Right atrium auricular region (tissue), 2 donors: ENCODE measurements at regions not wholly inside any gene's neighbourhood (a gene's known extent, or its start where the extent isn't known, plus 50 kb on each side); places are given as distances from the start of the nearest gene placed in this dataset.

Source experiments
- DNase-seq: peaks from one replicate; pipeline ENCODE4 v3.0.0-alpha.2; 2019; ENCODE audit warnings: low spot score
- H3K27ac ChIP-seq, 2 donors: fragments of 200-600 bp; sonication (generic); 1 replicate in 1 of 2; 2 replicates in 1 of 2; pipeline ENCODE4 v1.5.1; 2016 to 2019
- H3K27me3 ChIP-seq, 2 donors: fragments of 200-600 bp; sonication (generic); one replicate each; pipeline versions ENCODE4 v1.5.1 to v1.6.0; 2017 to 2019
- H3K36me3 ChIP-seq: fragments of 200-600 bp; sonication (generic); one replicate; pipeline ENCODE4 v1.5.1; 2016
- H3K4me1 ChIP-seq, 2 donors: fragments of 200-600 bp; sonication (generic); one replicate each; pipeline versions ENCODE4 v1.5.1 to v1.6.0; 2017 to 2019
- H3K4me3 ChIP-seq, 2 donors: fragments of 200-600 bp; sonication (generic); 1 replicate in 1 of 2; 2 replicates in 1 of 2; pipeline ENCODE4 v1.5.1; 2017 to 2019; ENCODE audit warnings: mild to moderate bottlenecking in 1 of 2, moderate library complexity in 1 of 2
- H3K9me3 ChIP-seq, 2 donors: fragments of 200-600 bp; sonication (generic); one replicate each; pipeline ENCODE4 v1.5.1; 2019
- CTCF ChIP-seq, 2 donors: fragments of 200-600 bp; sonication (generic); IDR thresholded peaks; one replicate each; pipeline ENCODE4 v1.5.1; 2019; ENCODE audit warnings: antibody characterized with exemption in 2 of 2

GRCh38 chr7:13651167-13651566, 338.3 kb downstream of the ETV1 start:
- H3K27me3 ChIP-seq: no peaks in the 10 kb centered on the region

GRCh38 chr7:13656330-13656729, 333.1 kb downstream of the ETV1 start:
- Histone ChIP-seq H3K9me3 (no peaks in the 10 kb centered on the region), H3K4me3 (no peak overlapping the region), H3K36me3 (no peaks in the 10 kb centered on the region), H3K27ac (no peak overlapping the region), H3K4me1 (no peaks in the 10 kb centered on the region), H3K27me3 (no peaks in the 10 kb centered on the region)
- no peak for DNase-seq
- TF ChIP-seq CTCF (IDR thresholded peaks at IDR 0.05): no peak

More at GRCh38 chr7:13651167-13651566, 338.3 kb downstream of the ETV1 start:
- H3K9me3 ChIP-seq: no peaks in the 10 kb centered on the region
- H3K27ac ChIP-seq: no peak overlapping the region
- no peak overlapping the region for H3K4me3 ChIP-seq
- H3K36me3 ChIP-seq: no peaks in the 10 kb centered on the region
- no peak for TF ChIP-seq CTCF (IDR thresholded peaks at IDR 0.05)
- no peaks in the 10 kb centered on the region for H3K4me1 ChIP-seq
- no peak for DNase-seq

- Histone ChIP-seq H3K27me3 (no peaks in the 10 kb centered on the region), H3K27ac (no peak overlapping the region), H3K36me3 (no peaks in the 10 kb centered on the region), H3K4me3 (no peak overlapping the region), H3K9me3 (no peaks in the 10 kb centered on the region), H3K4me1 (no peaks in the 10 kb centered on the region)
- no peak for DNase-seq
- no peak for TF ChIP-seq CTCF (IDR thresholded peaks at IDR 0.05)
Measured at GRCh38 chr7:13673290-13673689, 316.2 kb downstream of the ETV1 start.

GRCh38 chr7:13682626-13683025, 306.8 kb downstream of the ETV1 start:
- Histone ChIP-seq H3K36me3 (no peaks in the 10 kb centered on the region), H3K27me3 (no peaks in the 10 kb centered on the region), H3K4me3 (no peak overlapping the region), H3K9me3 (no peaks in the 10 kb centered on the region), H3K4me1 (no peaks in the 10 kb centered on the region), H3K27ac (no peak overlapping the region)
- no peak for DNase-seq
- no peak for TF ChIP-seq CTCF (IDR thresholded peaks at IDR 0.05)

GRCh38 chr7:13687500-13687899, 302.0 kb downstream of the ETV1 start:
- Histone ChIP-seq H3K4me1 (no peaks in the 10 kb centered on the region), H3K27ac (no peak overlapping the region), H3K4me3 (no peak overlapping the region), H3K36me3 (no peaks in the 10 kb centered on the region), H3K9me3 (no peaks in the 10 kb centered on the region), H3K27me3 (no peaks in the 10 kb centered on the region)
- DNase-seq: no peak
- no peak for TF ChIP-seq CTCF (IDR thresholded peaks at IDR 0.05)

- DNase-seq: no peak
- Histone ChIP-seq H3K27me3 (no peaks in the 10 kb centered on the region), H3K4me3 (no peak overlapping the region), H3K9me3 (no peaks in the 10 kb centered on the region), H3K36me3 (no peaks in the 10 kb centered on the region), H3K4me1 (no peaks in the 10 kb centered on the region), H3K27ac (no peak overlapping the region)
- TF ChIP-seq CTCF (IDR thresholded peaks at IDR 0.05): no peak
Measured at GRCh38 chr7:13692548-13692947, 296.9 kb downstream of the ETV1 start.
